ENCODE measurements at regions not wholly inside any gene's neighbourhood (a gene's known extent, or its start where the extent isn't known, plus 50 kb on each side); places are given as distances from the start of the nearest gene placed in this dataset.

GRCh38 chr2:151078889-151079288 is 182.8 kb downstream of the RBM43 start:
- DNase-seq: no peak

DNA sequence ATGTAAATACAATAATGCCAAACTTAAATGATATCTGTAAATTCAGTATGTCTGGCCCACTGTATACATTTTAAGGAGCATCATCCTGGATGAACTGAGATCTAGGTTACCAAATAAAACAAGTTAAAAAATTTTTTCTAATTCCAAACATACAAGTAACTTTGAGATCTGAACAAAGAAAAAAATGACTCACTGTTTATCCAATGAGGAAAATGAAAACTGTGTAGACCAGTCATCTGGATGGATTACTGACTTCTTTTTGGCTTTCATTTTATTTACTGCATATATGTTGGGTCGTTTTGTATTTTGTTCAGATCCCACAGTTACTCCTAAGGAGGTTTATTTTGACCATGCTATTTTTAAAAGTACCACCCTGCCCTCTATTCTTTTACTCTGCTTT is 189.8 kb downstream of the RBM43 start:
- no peak for DNase-seq

GRCh38 chr2:151071382-151071781 is 190.3 kb downstream of the RBM43 start:
- peak; percentile 57 for DNase-seq

GRCh38 chr2:151070253-151070652 is 191.4 kb downstream of the RBM43 start:
- no peak for DNase-seq

GRCh38 chr2:151067658-151068369 is 193.8 kb downstream of the RBM43 start:
- DNase-seq: no peak

GRCh38 chr2:151063271-151063670 is 198.4 kb downstream of the RBM43 start:
- peak; percentile 65 for DNase-seq

- DNase-seq: no peak
Measured at GRCh38 chr2:151060287-151060686, 201.4 kb downstream of the RBM43 start.

DNA sequence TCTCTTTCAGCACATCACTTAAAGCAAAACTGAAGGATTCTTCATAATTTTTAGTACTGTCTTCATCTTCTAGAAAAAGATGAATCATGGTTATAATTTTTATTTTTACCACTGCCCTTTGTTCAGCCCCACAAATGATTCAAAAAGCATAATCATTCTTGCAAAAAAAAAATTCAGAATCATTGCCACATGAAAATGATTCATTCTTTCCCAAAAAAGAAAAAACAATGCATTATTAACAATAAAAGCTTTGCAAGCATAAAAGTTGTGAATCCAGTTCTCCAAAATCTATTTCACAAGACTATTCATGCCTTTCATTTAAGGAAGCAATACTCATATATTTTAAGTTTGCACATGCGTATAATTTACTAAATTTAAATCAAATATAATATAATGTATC is 204.8 kb downstream of the RBM43 start:
- peak; percentile 60 for DNase-seq

DNA sequence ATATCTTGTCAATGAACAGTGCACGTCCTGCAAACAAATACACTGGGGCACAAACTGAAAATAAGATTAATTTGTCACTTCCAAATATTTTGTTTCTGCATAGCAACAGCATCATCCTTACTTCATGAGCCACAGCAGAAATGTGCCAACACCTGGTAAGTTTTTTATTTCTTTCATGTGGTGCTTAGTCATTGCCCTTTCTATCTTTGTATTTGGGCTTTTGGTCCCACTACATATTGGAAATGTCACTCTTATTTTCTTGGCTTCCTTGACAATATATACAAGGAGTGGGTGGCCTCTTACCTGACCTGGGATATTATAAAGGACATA is 208.0 kb downstream of the RBM43 start:
- no peak for DNase-seq

- DNase-seq: peak; percentile 23
Measured at GRCh38 chr2:151052850-151053660, 208.6 kb downstream of the RBM43 start.

- peak; percentile 61 for DNase-seq
Measured at GRCh38 chr2:151051574-151052220, 210.0 kb downstream of the RBM43 start.

DNA sequence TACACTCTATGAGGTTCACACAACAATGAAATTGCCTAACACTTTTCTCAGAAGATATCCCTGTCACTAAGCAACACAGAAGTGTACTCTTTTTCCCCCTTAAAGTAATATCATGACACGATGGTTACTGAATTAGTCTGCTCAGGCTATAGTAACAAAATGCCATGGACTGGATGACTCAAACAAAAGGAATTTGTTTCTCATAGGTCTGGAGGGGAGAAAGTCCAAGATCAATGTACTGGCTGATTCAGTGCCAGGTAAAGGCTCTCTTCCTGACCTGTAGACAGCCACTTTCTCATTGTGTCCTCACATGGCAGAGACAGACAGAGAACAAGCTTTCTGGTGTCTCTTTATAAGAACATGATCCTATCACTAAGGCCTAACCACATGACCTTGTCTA is 211.9 kb downstream of the RBM43 start:
- peak; percentile 80 for DNase-seq

- no peak for DNase-seq
Measured at GRCh38 chr2:151048331-151049054, 213.2 kb downstream of the RBM43 start.

GRCh38 chr2:151043484-151043883 is 218.2 kb downstream of the RBM43 start:
- DNase-seq: peak; percentile 81

DNA sequence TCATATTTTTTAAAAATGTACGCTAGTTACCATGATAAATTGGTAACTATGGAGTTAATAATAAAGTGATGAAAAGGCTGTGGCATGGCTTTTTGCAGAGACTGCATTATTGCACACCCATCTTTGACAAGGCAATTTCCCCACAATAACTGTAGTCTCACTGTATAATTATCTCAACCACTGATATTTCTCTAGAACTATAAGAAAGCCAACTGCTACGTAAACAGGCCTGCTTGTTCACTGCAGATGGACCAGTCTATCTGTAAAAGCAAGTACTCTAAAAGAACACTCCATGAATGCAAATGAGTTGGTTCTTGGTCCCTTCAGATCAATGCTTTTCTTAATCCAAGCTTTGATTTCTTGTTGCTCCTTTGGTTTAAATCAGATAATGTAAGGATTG is 218.7 kb downstream of the RBM43 start:
- no peak for DNase-seq

GRCh38 chr2:151040039-151040438 is 221.6 kb downstream of the RBM43 start:
- DNase-seq: peak; percentile 35

DNA sequence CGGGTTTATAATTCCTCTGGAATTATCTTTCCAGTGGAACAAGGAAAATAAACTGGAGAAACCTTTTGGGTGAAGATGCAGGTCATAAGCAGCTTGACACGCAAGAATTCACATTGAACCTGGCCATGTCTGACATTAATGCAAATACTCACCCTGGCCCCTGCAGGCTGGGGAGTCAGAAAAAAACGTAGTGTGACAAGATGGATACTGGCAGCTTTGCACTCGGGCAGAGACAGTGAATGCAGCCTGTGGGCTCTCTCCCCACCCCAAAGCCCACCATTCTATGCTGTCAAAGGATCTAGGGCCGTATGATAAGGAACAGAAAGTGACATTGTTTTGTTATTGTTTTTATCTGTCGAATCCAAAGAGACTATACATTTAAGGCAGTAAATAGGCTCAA is 223.1 kb downstream of the RBM43 start:
- no peak for DNase-seq

DNA sequence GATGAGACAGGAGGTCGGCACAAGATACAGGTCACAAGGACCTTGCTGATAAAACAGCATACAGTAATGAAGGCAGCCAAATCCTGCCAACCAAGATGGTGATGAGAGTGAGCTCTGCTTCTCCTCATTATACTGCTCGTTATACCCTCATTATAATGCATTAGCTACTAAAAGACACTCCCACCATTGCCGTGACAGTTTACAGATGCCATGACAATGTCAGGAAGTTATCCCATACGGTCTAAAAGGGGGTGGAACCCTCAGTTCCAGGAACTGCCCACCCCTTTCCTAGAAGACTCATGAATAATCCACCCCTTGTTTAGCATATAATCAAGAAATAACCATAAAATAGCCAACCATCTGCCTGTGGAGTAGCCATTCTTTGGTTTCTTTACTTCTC is 224.2 kb downstream of the RBM43 start:
- no peak for DNase-seq

GRCh38 chr2:151033271-151034248 is 228.1 kb downstream of the RBM43 start:
- no peak for DNase-seq

DNA sequence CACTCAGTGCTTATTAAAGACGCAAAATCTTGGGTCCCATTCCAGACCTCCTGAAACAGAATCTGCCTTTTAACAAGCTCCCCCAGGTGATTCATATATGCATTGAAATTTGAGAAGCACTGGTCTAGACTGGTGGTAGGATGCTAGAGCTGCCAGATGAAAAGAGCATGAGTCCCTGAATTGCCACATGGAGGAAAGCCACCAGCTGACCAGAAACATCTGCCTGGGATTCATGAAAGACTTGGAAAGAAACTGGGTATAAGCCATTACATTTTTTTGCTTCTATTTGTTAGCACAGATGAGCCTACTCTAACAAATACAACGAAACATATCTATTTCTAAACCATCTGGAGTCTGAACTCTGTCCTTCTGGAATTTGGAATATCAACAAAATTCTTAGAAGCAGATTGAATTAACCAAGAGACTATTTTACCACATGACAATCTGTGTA is 228.9 kb downstream of the RBM43 start:
- DNase-seq: peak; percentile 97

GRCh38 chr2:151030663-151031230 is 230.9 kb downstream of the RBM43 start:
- DNase-seq: no peak
